GM23248 (cell line): ENCODE measurements at regions not wholly inside any gene's neighbourhood (a gene's known extent, or its start where the extent isn't known, plus 50 kb on each side); places are given as distances from the start of the nearest gene placed in this dataset.
"Not testable (repeated sequence)": the region's sequence is repeated elsewhere in the genome, so short reads cannot be mapped to it uniquely, and the experiment has no call there.

Experiments used
- DNase-seq: peaks from one replicate; pipeline ENCODE4 v3.0.0-alpha.2; 2015
- H2AFZ ChIP-seq: fragments of 200-600 bp; sonication (generic); 2 replicates; pipeline ENCODE4 v1.6.1; 2016; ENCODE audit warnings: antibody characterized with exemption
- H3F3A ChIP-seq: fragments of 200-600 bp; sonication (generic); 2 replicates; pipeline ENCODE4 v1.6.1; 2016; ENCODE audit warnings: mild to moderate bottlenecking, antibody characterized with exemption, mixed run types; ENCODE audit not compliant: insufficient read depth
- H3K27ac ChIP-seq: fragments of 200-600 bp; sonication (generic); 2 replicates; pipeline ENCODE4 v1.5.1; 2016; ENCODE audit warnings: mild to moderate bottlenecking
- H3K27me3 ChIP-seq: fragments of 200-600 bp; sonication (generic); replicated peaks from 2 replicates; pipeline ENCODE4 v1.6.1; 2016; ENCODE audit warnings: mild to moderate bottlenecking; ENCODE audit not compliant: insufficient read depth
- H3K36me3 ChIP-seq: fragments of 200-600 bp; sonication (generic); 2 replicates; pipeline ENCODE4 v1.6.1; 2016; ENCODE audit warnings: low read depth, mild to moderate bottlenecking
- H3K4me1 ChIP-seq: fragments of 200-600 bp; sonication (generic); 2 replicates; pipeline ENCODE4 v1.6.1; 2016; ENCODE audit warnings: mild to moderate bottlenecking; ENCODE audit not compliant: insufficient read depth
- H3K4me2 ChIP-seq: fragments of 200-600 bp; sonication (generic); one replicate; pipeline ENCODE4 v1.6.1; 2016; ENCODE audit warnings: mild to moderate bottlenecking; ENCODE audit not compliant: unreplicated experiment
- H3K4me3 ChIP-seq: fragments of 200-600 bp; sonication (generic); 2 replicates; pipeline ENCODE4 v1.5.1; 2016; ENCODE audit warnings: mild to moderate bottlenecking
- H3K79me2 ChIP-seq: fragments of 200-600 bp; sonication (generic); 2 replicates; pipeline ENCODE4 v1.6.1; 2016; ENCODE audit warnings: mild to moderate bottlenecking; ENCODE audit not compliant: insufficient read depth
- H3K9ac ChIP-seq: fragments of 200-600 bp; sonication (generic); 2 replicates; pipeline ENCODE4 v1.6.1; 2016; ENCODE audit warnings: mild to moderate bottlenecking
- H3K9me2 ChIP-seq: fragments of 200-600 bp; sonication (generic); 2 replicates; pipeline ENCODE4 v1.6.1; 2016; ENCODE audit warnings: mixed run types, mild to moderate bottlenecking, moderate library complexity; ENCODE audit not compliant: insufficient read depth
- H3K9me3 ChIP-seq: fragments of 200-600 bp; sonication (generic); one replicate; pipeline ENCODE4 v1.6.1; 2017; ENCODE audit warnings: low read depth
- H4K20me1 ChIP-seq: fragments of 200-600 bp; sonication (generic); 2 replicates; pipeline ENCODE4 v1.6.0; 2016; ENCODE audit not compliant: insufficient read depth
- EZH2 ChIP-seq: fragments of 200-600 bp; sonication (generic); IDR thresholded peaks from 2 replicates; pipeline ENCODE4 v1.6.1; 2018; ENCODE audit warnings: antibody characterized with exemption, mild to moderate bottlenecking; ENCODE audit not compliant: insufficient read depth, poor library complexity, severe bottlenecking
- EZH2phosphoT487 ChIP-seq: fragments of 200-600 bp; sonication (generic); IDR thresholded peaks from 2 replicates; pipeline ENCODE4 v1.6.1; 2018; ENCODE audit warnings: antibody characterized with exemption, moderate library complexity, mild to moderate bottlenecking, low read depth; ENCODE audit not compliant: insufficient read depth
- WGBS, 2 experiments: methylation state at CpG; one replicate each; pipeline ENCODE4 v1.1.6; 2015 to 2017; ENCODE audit warnings: low lambda C conversion rate in 2 of 2, low coverage in 1 of 2; ENCODE audit errors: missing lambda C conversion rate in 2 of 2; 5-methylcytosine and 5-hydroxymethylcytosine counted together
- in situ Hi-C: fragments of 300-500 bp; cut with MboI; formaldehyde crosslinking; loops from 2 replicates; pipeline ENCODE4 v1.15.0; 2020

DNA sequence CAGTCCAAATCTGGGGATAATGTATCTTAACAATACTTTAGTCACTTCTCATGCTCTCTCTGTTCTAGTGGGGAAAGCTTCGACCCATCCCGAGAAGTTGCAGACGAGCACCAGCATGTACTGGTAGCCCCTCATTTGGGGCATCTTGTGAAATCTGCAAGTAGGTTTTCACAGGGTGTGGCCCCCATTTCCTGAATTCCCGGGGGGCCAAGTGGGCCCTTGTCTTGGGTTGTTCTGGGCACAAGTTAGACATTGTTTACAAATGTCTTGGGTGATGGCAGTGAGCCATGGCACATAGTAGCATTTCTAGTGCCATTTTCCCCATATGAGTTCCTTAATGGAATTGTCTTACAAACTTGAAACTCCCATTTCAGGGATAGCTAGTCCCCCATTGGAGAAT is 216.7 kb upstream of the KCND2 start:
- Histone ChIP-seq H3K27me3 (no peaks in the 10 kb centered on the region), H3F3A (peaks cover 28% of the 10 kb centered on the region), H3K27ac (no peak overlapping the region), H3K9me2 (no peaks in the 10 kb centered on the region), H3K36me3 (no peaks in the 10 kb centered on the region), H2AFZ (no peak overlapping the region), H3K79me2 (no peaks in the 10 kb centered on the region), H3K9me3 (no peaks in the 10 kb centered on the region), H3K9ac (no peak overlapping the region), H3K4me3 (no peak overlapping the region), H4K20me1 (no peaks in the 10 kb centered on the region), H3K4me1 (peaks cover 38% of the 10 kb centered on the region), H3K4me2 (no peak overlapping the region)
- in situ Hi-C loops: no loop called here
- TF ChIP-seq EZH2phosphoT487 (no peak), EZH2 (no peak)
- WGBS, 2 experiments: 67 to 76% methylated on average over 4 of the region's 4 CpGs
- DNase-seq: no peak

DNA sequence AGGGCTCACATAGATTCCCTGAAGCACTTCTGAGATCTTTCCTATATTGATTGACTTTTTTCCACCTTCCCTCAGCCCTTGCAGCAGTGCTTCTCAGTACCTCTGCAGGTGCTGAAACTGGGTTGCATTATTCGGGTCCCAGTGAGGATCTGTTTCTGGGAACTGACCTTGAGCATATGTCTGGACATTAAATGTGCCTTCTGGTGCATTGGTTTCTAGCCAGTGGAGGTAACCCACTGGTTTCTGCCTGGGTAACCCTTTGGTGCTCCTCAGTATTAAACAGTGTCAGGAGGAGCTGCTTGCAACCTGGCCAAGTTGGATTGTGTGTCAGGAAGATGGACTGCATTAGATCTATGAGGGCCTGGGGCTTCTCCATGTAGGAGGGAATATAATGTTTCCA is 213.3 kb upstream of the KCND2 start:
- H3K4me2 ChIP-seq: no peak overlapping the region

DNA sequence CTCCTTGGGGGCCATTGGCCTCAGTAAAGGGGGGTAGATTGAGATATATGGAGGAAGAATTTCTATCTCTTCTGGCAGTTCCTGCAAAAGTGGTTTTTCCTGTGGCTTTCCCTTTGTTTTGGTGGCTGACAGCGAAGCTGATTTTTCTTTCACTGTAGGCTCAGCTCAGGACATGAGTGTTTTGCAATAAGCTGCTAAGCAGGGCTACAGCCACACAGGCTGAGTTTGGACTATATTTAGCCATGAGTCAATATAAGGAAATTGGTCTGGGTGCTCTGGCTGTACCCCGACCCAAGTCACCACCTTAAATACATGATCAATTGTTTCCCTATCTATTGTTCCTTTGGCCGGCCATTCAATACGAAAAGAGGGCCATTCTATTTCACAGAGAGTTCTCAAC is 212.7 kb upstream of the KCND2 start:
- Histone ChIP-seq H3K9ac (no peak overlapping the region), H3K4me3 (no peak overlapping the region), H3K4me1 (peaks cover 7% of the 10 kb centered on the region; the same call in 1 of the 2 replicates), H3K9me2 (no peaks in the 10 kb centered on the region), H3K27ac (no peak overlapping the region), H3K9me3 (no peaks in the 10 kb centered on the region), H3F3A (no peaks in the 10 kb centered on the region), H3K36me3 (no peaks in the 10 kb centered on the region), H3K79me2 (no peaks in the 10 kb centered on the region), H3K4me2 (no peak overlapping the region), H2AFZ (no peak overlapping the region), H3K27me3 (no peaks in the 10 kb centered on the region), H4K20me1 (no peaks in the 10 kb centered on the region)
- in situ Hi-C loops: no loop called here
- TF ChIP-seq EZH2phosphoT487 (no peak), EZH2 (no peak)
- peak; percentile 52 for DNase-seq
- WGBS, 2 experiments: 54 to 61% methylated on average over 4 of the region's 4 CpGs

More for the DNA sequence above, 213.3 kb upstream of the KCND2 start:
- 30 to 58% methylated on average over 1 of the region's 1 CpG for WGBS, 2 experiments
- H3K79me2 ChIP-seq: no peaks in the 10 kb centered on the region
- no peak overlapping the region for H3K27ac ChIP-seq
- H3K36me3 ChIP-seq: no peaks in the 10 kb centered on the region
- TF ChIP-seq EZH2phosphoT487 (no peak), EZH2 (no peak)
- DNase-seq: no peak
- H3K9me3 ChIP-seq: no peaks in the 10 kb centered on the region
- no peaks in the 10 kb centered on the region for H3K9me2 ChIP-seq
- H3K4me3 ChIP-seq: no peak overlapping the region
- no peak overlapping the region for H2AFZ ChIP-seq
- no peak overlapping the region for H3K9ac ChIP-seq
- peaks cover 5% of the 10 kb centered on the region for H3F3A ChIP-seq
- H3K4me1 ChIP-seq: peaks cover 8% of the 10 kb centered on the region
- in situ Hi-C loops: no loop called here
- H3K27me3 ChIP-seq: no peaks in the 10 kb centered on the region
- no peaks in the 10 kb centered on the region for H4K20me1 ChIP-seq

DNA sequence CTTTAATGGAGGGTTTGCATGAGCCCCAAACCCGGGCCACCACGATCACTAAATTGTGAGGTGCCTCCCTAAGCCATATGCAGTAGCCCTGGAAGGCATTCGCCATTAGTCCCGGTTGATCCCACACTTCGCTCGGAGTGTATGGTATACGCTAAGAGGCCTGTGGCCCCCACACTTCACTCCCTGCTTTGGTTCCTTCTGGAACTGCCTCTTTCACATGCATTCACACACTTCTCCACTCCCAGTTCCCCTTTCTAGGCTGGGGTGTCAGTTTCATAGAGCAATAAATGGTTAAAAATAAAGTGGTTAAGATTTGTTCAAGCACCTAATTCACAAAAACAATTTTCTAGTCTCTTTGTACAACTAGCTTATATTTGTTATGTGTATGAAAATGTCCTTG is 212.1 kb upstream of the KCND2 start:
- no peaks in the 10 kb centered on the region for H3K9me2 ChIP-seq
- H4K20me1 ChIP-seq: no peaks in the 10 kb centered on the region
- H3K9me3 ChIP-seq: no peaks in the 10 kb centered on the region
- no peak for DNase-seq
- TF ChIP-seq EZH2phosphoT487: no peak
- no peak for TF ChIP-seq EZH2
- in situ Hi-C loops: no loop called here
- H3K4me3 ChIP-seq: no peak overlapping the region
- H3K27me3 ChIP-seq: no peaks in the 10 kb centered on the region
- H3K4me1 ChIP-seq: peaks cover 7% of the 10 kb centered on the region; the same call in 1 of the 2 replicates
- H3K4me2 ChIP-seq: no peak overlapping the region
- H3F3A ChIP-seq: no peaks in the 10 kb centered on the region
- H3K36me3 ChIP-seq: no peaks in the 10 kb centered on the region
- H3K9ac ChIP-seq: no peak overlapping the region
- H3K27ac ChIP-seq: no peak overlapping the region
- H2AFZ ChIP-seq: no peak overlapping the region
- no peaks in the 10 kb centered on the region for H3K79me2 ChIP-seq
- WGBS, 2 experiments: 75 to 82% methylated on average over 7 of the region's 7 CpGs

DNA sequence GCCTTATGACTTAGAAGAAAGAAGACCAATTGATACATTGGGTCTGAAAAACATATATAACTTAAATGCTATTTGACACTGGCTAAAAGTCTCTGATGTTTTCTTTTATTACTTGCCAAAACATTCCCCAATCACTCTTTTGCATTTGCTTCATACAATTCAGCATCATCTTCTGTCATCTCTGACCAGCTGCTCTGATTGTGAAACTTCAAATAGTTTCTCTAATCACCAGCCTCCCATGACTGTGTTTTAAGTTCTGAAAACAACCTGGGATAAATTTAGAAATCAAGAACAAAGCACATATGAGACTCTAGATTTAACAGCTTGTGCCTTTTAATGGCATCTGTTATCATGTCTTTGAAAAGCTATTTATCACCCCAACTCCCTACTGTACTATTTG is 208.4 kb upstream of the KCND2 start:
- H3K4me1 ChIP-seq: peaks cover 7% of the 10 kb centered on the region; the same call in 1 of the 2 replicates
- no peak overlapping the region for H3K4me2 ChIP-seq
- in situ Hi-C loops: no loop called here
- peak overlapping the region; percentile 62 for H3K27ac ChIP-seq
- TF ChIP-seq EZH2phosphoT487 (no peak), EZH2 (no peak)
- H3K36me3 ChIP-seq: no peaks in the 10 kb centered on the region
- 0 out of 2 replicates have a peak overlapping the region, but pooled peaks have one; percentile 34 for H3K9ac ChIP-seq
- H3K9me2 ChIP-seq: no peaks in the 10 kb centered on the region
- DNase-seq: peak; percentile 68
- no peak overlapping the region for H2AFZ ChIP-seq
- H3K79me2 ChIP-seq: no peaks in the 10 kb centered on the region
- no peaks in the 10 kb centered on the region for H3K27me3 ChIP-seq
- no peaks in the 10 kb centered on the region for H3F3A ChIP-seq
- H4K20me1 ChIP-seq: no peaks in the 10 kb centered on the region
- no peaks in the 10 kb centered on the region for H3K9me3 ChIP-seq
- H3K4me3 ChIP-seq: no peak overlapping the region

GRCh38 chr7:120066898-120067297 is 206.1 kb upstream of the KCND2 start:
- H3K4me1 ChIP-seq, H2AFZ ChIP-seq, DNase-seq, H3K9ac ChIP-seq, H3K4me2 ChIP-seq, H3K27me3 ChIP-seq, H3K9me2 ChIP-seq, H3K79me2 ChIP-seq, H3F3A ChIP-seq, H3K4me3 ChIP-seq, H4K20me1 ChIP-seq, H3K36me3 ChIP-seq, H3K27ac ChIP-seq, H3K9me3 ChIP-seq, in situ Hi-C loops: not testable (repeated sequence)
